ENCODE measurements at regions not wholly inside any gene's neighbourhood (a gene's known extent, or its start where the extent isn't known, plus 50 kb on each side); places are given as distances from the start of the nearest gene placed in this dataset.

DNA sequence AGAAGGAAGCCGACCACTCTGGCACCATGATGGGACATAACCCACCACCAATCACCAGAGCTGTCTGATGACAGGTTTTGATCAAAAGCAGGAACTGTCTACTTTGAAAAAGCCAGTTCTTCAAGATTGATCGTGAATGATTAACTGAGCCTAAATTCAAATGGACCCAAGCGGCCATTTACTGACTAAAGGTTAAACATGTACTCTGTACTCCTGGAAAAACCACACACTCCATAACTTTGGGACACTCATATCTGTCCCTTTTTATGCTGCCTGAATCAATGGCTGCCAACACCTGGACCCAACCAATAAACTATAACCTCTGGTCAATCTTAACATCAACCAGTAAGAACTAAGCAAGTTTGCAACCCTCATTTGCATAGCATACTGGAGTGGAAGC, 206.6 kb downstream of the URB2 start:
- TF ChIP-seq, protein P1, sequence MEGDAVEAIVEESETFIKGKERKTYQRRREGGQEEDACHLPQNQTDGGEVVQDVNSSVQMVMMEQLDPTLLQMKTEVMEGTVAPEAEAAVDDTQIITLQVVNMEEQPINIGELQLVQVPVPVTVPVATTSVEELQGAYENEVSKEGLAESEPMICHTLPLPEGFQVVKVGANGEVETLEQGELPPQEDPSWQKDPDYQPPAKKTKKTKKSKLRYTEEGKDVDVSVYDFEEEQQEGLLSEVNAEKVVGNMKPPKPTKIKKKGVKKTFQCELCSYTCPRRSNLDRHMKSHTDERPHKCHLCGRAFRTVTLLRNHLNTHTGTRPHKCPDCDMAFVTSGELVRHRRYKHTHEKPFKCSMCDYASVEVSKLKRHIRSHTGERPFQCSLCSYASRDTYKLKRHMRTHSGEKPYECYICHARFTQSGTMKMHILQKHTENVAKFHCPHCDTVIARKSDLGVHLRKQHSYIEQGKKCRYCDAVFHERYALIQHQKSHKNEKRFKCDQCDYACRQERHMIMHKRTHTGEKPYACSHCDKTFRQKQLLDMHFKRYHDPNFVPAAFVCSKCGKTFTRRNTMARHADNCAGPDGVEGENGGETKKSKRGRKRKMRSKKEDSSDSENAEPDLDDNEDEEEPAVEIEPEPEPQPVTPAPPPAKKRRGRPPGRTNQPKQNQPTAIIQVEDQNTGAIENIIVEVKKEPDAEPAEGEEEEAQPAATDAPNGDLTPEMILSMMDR (IDR thresholded peaks at IDR 0.05; ENCODE audit: poor library complexity, severe bottlenecking): no peak
- TF ChIP-seq EZH2 (IDR thresholded peaks at IDR 0.05; ENCODE audit: borderline replicate concordance, insufficient read depth, low read length, poor library complexity, severe bottlenecking): no peak
- TF ChIP-seq SMC3 (conservative IDR thresholded peaks at IDR 0.05; ENCODE audit: poor library complexity): no peak
